SU-DHL-6 (cell line): ENCODE measurements at regions not wholly inside any gene's neighbourhood (a gene's known extent, or its start where the extent isn't known, plus 50 kb on each side); places are given as distances from the start of the nearest gene placed in this dataset.

Experiments used
- H2AFZ ChIP-seq: fragments of 200-600 bp; sonication (generic); 2 replicates; pipeline ENCODE4 v1.6.1; 2014; ENCODE audit warnings: low read depth, mild to moderate bottlenecking, moderate library complexity, mixed read lengths, antibody characterized with exemption, low read length; ENCODE audit not compliant: severe bottlenecking
- H3F3A ChIP-seq: fragments of 200-600 bp; shearing (Covaris generic); 2 replicates; pipeline ENCODE4 v1.6.0; 2016; ENCODE audit warnings: antibody characterized with exemption, mild to moderate bottlenecking; ENCODE audit not compliant: insufficient read depth
- H3K27ac ChIP-seq: fragments of 200-600 bp; sonication (generic); 2 replicates; pipeline ENCODE4 v1.5.1; 2016; ENCODE audit warnings: low read depth, mild to moderate bottlenecking, low read length, moderate library complexity, mixed read lengths
- H3K27me3 ChIP-seq: fragments of 200-600 bp; sonication (generic), shearing (Covaris generic); 2 replicates; pipeline ENCODE4 v1.6.0; 2014; ENCODE audit warnings: mild to moderate bottlenecking, low read length
- H3K36me3 ChIP-seq: fragments of 200-600 bp; sonication (generic); 2 replicates; pipeline ENCODE4 v1.6.1; 2014; ENCODE audit warnings: mild to moderate bottlenecking, low read length, mixed read lengths
- H3K4me2 ChIP-seq: fragments of 300-600, 200-600 bp; shearing (Covaris generic), sonication (generic); 2 replicates; pipeline ENCODE4 v1.6.0; 2014; ENCODE audit warnings: low read length, low read depth, mild to moderate bottlenecking; ENCODE audit not compliant: poor library complexity, severe bottlenecking
- H3K4me3 ChIP-seq: fragments of 200-600 bp; sonication (generic); 2 replicates; pipeline ENCODE4 v1.5.1; 2014; ENCODE audit warnings: antibody characterized with exemption, low read length, mild to moderate bottlenecking, mixed read lengths; ENCODE audit not compliant: insufficient read depth, poor library complexity, severe bottlenecking
- H3K79me2 ChIP-seq: fragments of 200-600 bp; sonication (generic); 2 replicates; pipeline ENCODE4 v1.6.1; 2014; ENCODE audit warnings: mild to moderate bottlenecking, low read length, moderate library complexity; ENCODE audit not compliant: insufficient read depth
- H3K9ac ChIP-seq: fragments of 200-600 bp; sonication (generic); 2 replicates; pipeline ENCODE4 v1.7.0; 2014; ENCODE audit warnings: mild to moderate bottlenecking, low read length
- H3K9me2 ChIP-seq: fragments of 200-600 bp; sonication (generic); replicated peaks from 2 replicates; pipeline ENCODE4 v1.6.1; 2014; ENCODE audit warnings: low read length; ENCODE audit not compliant: insufficient read depth
- H3K9me3 ChIP-seq: fragments of 200-600 bp; sonication (generic); 2 replicates; pipeline ENCODE4 v1.6.1; 2014; ENCODE audit warnings: low read length, mixed read lengths; ENCODE audit not compliant: insufficient read depth
- H4K20me1 ChIP-seq: fragments of 200-600 bp; sonication (generic); 2 replicates; pipeline ENCODE4 v1.6.1; 2014; ENCODE audit warnings: low read depth, mild to moderate bottlenecking, antibody characterized with exemption, low read length, moderate library complexity, mixed read lengths
- EZH2phosphoT487 ChIP-seq: fragments of 200-600 bp; sonication (generic), shearing (Covaris generic); conservative IDR thresholded peaks from 2 replicates; pipeline ENCODE4 v1.6.1; 2018; ENCODE audit warnings: mild to moderate bottlenecking, antibody characterized with exemption, low read length, moderate library complexity, mixed read lengths
- TF ChIP-seq, protein P1 (sequence below): fragments of 200-600 bp; sonication (generic); IDR thresholded peaks from one replicate; pipeline ENCODE4 v1.5.1; 2017; ENCODE audit warnings: antibody characterized with exemption, mild to moderate bottlenecking, low read length, moderate library complexity; ENCODE audit not compliant: insufficient read depth, poor library complexity, severe bottlenecking

DNA sequence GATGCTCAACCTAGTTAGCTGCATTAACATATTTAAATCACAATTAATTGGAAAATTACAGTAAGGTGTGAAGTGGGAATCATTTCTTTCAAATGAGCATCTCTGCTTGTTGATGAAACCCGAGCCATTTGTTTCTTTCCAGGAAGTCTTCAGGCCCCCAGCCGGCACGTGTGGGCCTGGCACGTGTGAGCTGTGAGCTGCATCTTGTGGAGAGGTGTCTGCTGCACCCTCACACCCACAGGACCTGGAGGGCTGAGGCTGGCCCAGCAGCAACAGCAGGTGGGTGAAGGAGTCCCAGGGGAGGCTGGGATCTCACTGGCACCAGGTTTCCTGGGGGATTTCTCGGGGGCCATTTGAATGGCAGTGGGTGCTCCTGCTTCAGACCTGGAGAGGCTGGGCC lies 372.5 kb upstream of the MKI67 start:
- H4K20me1 ChIP-seq, result no peaks in the 10 kb centered on the region
- no peak overlapping the region for H3K4me2 ChIP-seq
- no peaks in the 10 kb centered on the region for H3K79me2 ChIP-seq
- no peaks in the 10 kb centered on the region for H3F3A ChIP-seq
- H3K27ac ChIP-seq, result no peak overlapping the region
- no peak overlapping the region for H3K9ac ChIP-seq
- H3K9me3 ChIP-seq, result no peaks in the 10 kb centered on the region
- H3K36me3 ChIP-seq, result no peaks in the 10 kb centered on the region
- no peaks in the 10 kb centered on the region for H3K9me2 ChIP-seq
- H3K27me3 ChIP-seq, result no peaks in the 10 kb centered on the region
- H3K4me3 ChIP-seq, result no peak overlapping the region
- TF ChIP-seq, protein P1, sequence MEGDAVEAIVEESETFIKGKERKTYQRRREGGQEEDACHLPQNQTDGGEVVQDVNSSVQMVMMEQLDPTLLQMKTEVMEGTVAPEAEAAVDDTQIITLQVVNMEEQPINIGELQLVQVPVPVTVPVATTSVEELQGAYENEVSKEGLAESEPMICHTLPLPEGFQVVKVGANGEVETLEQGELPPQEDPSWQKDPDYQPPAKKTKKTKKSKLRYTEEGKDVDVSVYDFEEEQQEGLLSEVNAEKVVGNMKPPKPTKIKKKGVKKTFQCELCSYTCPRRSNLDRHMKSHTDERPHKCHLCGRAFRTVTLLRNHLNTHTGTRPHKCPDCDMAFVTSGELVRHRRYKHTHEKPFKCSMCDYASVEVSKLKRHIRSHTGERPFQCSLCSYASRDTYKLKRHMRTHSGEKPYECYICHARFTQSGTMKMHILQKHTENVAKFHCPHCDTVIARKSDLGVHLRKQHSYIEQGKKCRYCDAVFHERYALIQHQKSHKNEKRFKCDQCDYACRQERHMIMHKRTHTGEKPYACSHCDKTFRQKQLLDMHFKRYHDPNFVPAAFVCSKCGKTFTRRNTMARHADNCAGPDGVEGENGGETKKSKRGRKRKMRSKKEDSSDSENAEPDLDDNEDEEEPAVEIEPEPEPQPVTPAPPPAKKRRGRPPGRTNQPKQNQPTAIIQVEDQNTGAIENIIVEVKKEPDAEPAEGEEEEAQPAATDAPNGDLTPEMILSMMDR, result no peak
- TF ChIP-seq EZH2phosphoT487, result no peak
- H2AFZ ChIP-seq, result no peak overlapping the region

DNA sequence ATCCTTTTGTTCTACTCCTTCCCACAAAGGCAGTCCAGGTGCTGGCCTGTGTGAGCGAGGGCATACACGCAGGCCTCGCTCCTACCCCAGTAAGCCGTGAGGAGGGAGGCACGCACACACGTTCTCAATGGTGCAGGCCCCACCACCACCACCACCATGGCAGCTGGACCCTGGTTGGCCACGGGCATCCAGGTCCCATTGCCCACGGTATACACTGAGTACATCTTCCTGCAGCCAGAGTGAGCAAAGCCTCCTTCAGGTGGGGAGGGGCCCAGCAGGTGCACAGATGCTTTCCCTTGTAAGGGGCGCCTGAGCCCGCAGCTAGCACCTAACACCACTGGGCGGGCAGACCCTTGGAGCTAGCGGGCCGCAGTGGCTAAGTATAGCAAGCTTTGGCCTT lies 373.3 kb upstream of the MKI67 start:
- Histone ChIP-seq H3K4me2 (no peak overlapping the region), H3K79me2 (no peaks in the 10 kb centered on the region)

DNA sequence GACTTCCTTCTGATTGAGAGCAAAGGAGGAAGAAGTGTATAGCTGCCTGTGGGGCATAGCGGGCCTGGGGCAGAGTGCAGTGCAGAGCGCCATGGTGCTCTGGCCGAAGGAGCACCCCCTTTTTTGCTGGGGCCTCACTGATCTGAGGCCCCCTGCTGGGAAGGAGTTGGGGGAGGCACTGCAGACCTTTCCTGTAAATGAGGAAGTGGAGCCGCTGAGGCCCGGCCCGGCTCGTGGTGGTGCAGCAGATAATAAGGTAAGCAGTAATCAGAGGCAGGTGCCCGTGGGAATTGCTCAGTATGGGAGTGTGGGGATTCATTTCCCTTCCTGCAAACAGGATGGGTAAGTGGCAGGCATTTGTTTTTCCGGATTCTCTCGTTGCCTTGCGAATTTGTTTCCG lies 373.7 kb upstream of the MKI67 start:
- no peaks in the 10 kb centered on the region for H3F3A ChIP-seq
- no peaks in the 10 kb centered on the region for H3K79me2 ChIP-seq
- H4K20me1 ChIP-seq, result no peaks in the 10 kb centered on the region
- no peak overlapping the region for H3K27ac ChIP-seq
- H2AFZ ChIP-seq, result no peak overlapping the region
- H3K4me3 ChIP-seq, result no peak overlapping the region
- TF ChIP-seq EZH2phosphoT487, result no peak
- TF ChIP-seq, protein P1, result no peak
- no peak overlapping the region for H3K9ac ChIP-seq
- no peaks in the 10 kb centered on the region for H3K9me3 ChIP-seq
- no peaks in the 10 kb centered on the region for H3K36me3 ChIP-seq
- H3K27me3 ChIP-seq, result no peaks in the 10 kb centered on the region
- H3K9me2 ChIP-seq, result no peaks in the 10 kb centered on the region
- H3K4me2 ChIP-seq, result no peak overlapping the region

More for the DNA sequence above, 373.3 kb upstream of the MKI67 start:
- Histone ChIP-seq H3K4me3 (no peak overlapping the region), H3K27ac (no peak overlapping the region), H3K9ac (no peak overlapping the region), H3K9me2 (no peaks in the 10 kb centered on the region), H4K20me1 (no peaks in the 10 kb centered on the region), H3K9me3 (no peaks in the 10 kb centered on the region), H3F3A (no peaks in the 10 kb centered on the region), H3K27me3 (no peaks in the 10 kb centered on the region), H2AFZ (no peak overlapping the region), H3K36me3 (no peaks in the 10 kb centered on the region)
- TF ChIP-seq EZH2phosphoT487, result no peak
- TF ChIP-seq, protein P1, result no peak

DNA sequence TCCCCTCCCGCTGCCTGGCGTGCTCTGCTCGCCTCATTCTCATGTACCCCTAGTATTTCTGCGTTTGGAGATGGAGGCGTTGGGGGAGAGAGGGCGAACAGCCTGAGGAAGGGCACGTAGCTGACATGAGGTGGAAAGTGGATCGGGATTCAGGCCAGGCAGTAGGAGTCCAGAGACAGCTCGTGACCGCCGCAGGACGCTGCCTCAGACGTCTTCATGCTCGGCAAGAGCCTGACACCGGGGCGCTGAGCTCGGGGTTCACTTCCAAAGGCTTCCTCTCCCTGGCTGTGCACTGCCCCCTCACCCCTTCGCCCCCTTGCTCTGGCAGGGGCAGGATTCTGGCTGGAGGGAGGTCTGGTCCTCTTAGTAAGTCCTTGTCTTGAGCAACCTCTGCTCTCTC lies 374.4 kb upstream of the MKI67 start:
- Histone ChIP-seq H3F3A (no peaks in the 10 kb centered on the region), H2AFZ (no peak overlapping the region), H3K79me2 (no peaks in the 10 kb centered on the region), H3K4me2 (no peak overlapping the region), H3K4me3 (no peak overlapping the region), H3K9ac (no peak overlapping the region), H3K27me3 (no peaks in the 10 kb centered on the region), H3K36me3 (no peaks in the 10 kb centered on the region), H3K27ac (no peak overlapping the region), H3K9me3 (no peaks in the 10 kb centered on the region), H4K20me1 (no peaks in the 10 kb centered on the region), H3K9me2 (no peaks in the 10 kb centered on the region)
- TF ChIP-seq EZH2phosphoT487, result no peak
- TF ChIP-seq, protein P1, result no peak
